Gastrocnemius medialis (tissue), 4 donors: ENCODE measurements at regions not wholly inside any gene's neighbourhood (a gene's known extent, or its start where the extent isn't known, plus 50 kb on each side); places are given as distances from the start of the nearest gene placed in this dataset.

Experiments used
- POLR2A ChIP-seq, 2 donors: fragments of 450-650 bp; IDR thresholded peaks; one replicate each; pipeline ENCODE4 v1.6.1; 2017; ENCODE audit warnings: antibody characterized with exemption in 2 of 2, mild to moderate bottlenecking in 2 of 2, moderate library complexity in 2 of 2
- TF ChIP-seq, protein P1 (sequence below), 5 experiments: fragments of 450-650 bp in 3 of 5; fragments of 200-600 bp in 2 of 5; sonication (generic) in 2 of 5; IDR thresholded peaks in 4 of 5; conservative IDR thresholded peaks in 1 of 5; 1 replicate in 4 of 5; 2 replicates in 1 of 5; pipeline ENCODE4 v1.5.1; 2016 to 2019; ENCODE audit warnings: antibody characterized with exemption in 5 of 5, mild to moderate bottlenecking in 3 of 5, moderate library complexity in 3 of 5

DNA sequence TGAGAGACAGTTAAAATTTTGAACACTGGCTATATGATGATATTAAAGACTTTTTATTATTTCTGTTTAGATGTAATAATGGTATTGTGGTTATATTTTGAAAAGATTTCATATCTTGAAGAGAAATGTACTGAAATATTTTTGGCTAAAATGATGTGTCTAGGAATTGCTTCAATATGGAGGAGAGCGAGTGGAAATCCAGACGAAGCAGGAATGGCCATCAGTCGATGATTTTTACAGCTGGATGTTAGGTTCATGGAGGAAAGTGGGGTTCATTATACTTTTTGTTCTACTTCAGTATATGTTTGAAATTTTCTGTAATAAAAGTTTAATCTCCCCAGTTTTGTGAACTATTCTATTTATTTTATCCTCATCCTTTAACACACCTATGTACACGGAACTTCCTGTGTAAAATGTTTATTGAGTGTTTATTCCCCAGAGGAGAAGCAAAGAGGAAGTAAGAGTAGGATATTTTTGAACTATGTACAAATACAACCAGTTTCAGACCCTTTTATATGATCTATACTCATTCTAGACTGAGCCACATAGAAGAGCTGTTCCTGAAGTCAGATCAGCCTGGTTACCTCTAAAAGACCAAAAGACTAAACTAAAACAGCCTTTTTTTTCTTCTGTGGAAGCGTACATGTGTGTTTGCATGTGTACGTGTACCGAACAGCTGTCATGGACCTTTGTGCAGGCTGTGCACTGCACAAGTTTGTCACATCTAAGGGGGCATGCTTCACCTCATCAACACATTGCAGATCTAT is 211.0 kb upstream of the NUDT4 start:
- TF ChIP-seq, protein P1, sequence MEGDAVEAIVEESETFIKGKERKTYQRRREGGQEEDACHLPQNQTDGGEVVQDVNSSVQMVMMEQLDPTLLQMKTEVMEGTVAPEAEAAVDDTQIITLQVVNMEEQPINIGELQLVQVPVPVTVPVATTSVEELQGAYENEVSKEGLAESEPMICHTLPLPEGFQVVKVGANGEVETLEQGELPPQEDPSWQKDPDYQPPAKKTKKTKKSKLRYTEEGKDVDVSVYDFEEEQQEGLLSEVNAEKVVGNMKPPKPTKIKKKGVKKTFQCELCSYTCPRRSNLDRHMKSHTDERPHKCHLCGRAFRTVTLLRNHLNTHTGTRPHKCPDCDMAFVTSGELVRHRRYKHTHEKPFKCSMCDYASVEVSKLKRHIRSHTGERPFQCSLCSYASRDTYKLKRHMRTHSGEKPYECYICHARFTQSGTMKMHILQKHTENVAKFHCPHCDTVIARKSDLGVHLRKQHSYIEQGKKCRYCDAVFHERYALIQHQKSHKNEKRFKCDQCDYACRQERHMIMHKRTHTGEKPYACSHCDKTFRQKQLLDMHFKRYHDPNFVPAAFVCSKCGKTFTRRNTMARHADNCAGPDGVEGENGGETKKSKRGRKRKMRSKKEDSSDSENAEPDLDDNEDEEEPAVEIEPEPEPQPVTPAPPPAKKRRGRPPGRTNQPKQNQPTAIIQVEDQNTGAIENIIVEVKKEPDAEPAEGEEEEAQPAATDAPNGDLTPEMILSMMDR (IDR thresholded peaks at IDR 0.05 in 4 of 5, conservative IDR thresholded peaks at IDR 0.05 in 1 of 5) = no peak
- TF ChIP-seq POLR2A (IDR thresholded peaks at IDR 0.05) = no peak
